ENCODE measurements at regions not wholly inside any gene's neighbourhood (a gene's known extent, or its start where the extent isn't known, plus 50 kb on each side); places are given as distances from the start of the nearest gene placed in this dataset.

DNA sequence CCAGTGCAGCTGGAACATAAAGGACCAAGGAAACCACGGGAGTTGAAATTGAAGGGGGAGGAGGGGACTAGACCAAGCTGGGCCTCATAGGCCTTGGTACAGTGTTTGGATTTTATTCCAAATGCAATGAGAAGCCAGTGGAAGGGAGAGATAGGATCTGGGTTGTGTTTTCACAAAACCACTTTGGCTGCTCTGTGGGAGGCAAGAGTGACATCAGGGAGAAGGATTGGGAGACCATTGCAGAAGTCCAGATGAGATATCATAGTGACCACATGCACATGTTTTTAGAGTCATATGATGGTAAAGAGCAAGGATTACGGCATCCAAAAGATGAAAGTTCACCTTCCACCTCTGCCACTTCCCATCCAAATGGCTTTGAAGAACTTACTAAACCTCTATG, 210.2 kb downstream of the PAX3 start:
- TF ChIP-seq GATA1 (IDR thresholded peaks at IDR 0.05; ENCODE audit: low read depth, low read length), result no peak
- no peak for TF ChIP-seq POLR2A (IDR thresholded peaks at IDR 0.05; ENCODE audit: low read length)
- no peak for DNase-seq

DNA sequence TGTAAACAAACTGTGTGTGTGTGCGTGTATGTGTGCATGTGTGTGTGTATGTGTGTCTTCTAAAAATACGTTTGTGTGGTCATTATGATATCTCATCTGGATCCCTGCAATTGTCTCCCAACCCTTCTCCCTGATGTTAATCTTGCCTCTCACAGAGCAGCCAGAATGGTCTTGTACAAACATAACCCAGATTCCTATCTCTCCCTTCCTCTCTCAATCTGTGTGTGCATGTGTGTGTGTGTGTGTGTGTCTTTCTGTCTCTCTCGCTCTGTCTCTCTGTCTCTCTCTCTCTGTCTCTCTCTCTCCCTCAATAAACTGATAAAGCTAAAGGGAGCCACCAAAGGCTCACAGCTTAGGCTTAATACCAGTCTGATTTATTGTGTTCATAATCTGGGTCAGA, 210.8 kb downstream of the PAX3 start:
- TF ChIP-seq POLR2A (IDR thresholded peaks at IDR 0.05; ENCODE audit: low read length), result no peak
- TF ChIP-seq GATA1 (IDR thresholded peaks at IDR 0.05; ENCODE audit: low read depth, low read length), result no peak
- no peak for DNase-seq

DNA sequence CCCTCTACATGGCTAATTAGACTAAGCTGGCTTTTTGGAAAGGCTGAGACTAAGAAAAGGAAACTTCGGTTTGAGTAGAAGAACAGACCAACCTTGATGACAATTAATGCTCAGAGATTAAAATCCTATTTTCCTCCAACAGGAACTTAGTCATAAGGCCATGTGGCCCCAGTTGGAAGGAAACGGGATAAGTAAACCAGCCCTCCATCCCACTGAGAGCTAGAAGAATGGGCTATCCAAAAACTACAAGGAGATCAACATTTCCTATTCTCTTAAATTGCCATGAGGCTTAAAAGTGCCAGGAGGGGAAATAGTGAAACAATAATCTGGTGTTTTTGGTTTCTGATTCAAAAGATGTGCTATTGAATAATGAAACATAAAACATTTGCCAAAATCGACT, 216.6 kb downstream of the PAX3 start:
- TF ChIP-seq POLR2A (IDR thresholded peaks at IDR 0.05; ENCODE audit: low read length), result no peak
- no peak for TF ChIP-seq GATA1 (IDR thresholded peaks at IDR 0.05; ENCODE audit: low read depth, low read length)
- DNase-seq, result no peak

DNA sequence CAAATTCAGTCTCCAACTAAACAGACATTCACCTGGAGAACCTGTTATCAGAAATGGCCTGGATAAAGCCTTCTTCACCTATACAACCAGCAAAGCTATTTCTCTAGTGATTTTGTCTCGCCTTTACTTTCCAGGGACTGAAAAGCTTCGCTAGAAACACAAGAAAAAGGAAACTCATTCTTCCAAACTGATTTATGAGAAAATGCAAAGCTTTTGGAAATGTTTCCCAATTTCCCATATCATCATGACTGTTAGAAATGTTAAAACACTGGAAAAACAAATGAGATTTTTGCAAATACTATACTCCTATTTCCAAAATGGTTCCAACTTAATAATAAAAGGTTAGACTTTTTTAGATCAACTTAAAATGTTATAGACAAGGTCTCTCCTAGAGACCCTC, 218.7 kb downstream of the PAX3 start:
- no peak for TF ChIP-seq POLR2A (IDR thresholded peaks at IDR 0.05; ENCODE audit: low read length)
- no peak for TF ChIP-seq GATA1 (IDR thresholded peaks at IDR 0.05; ENCODE audit: low read depth, low read length)

DNA sequence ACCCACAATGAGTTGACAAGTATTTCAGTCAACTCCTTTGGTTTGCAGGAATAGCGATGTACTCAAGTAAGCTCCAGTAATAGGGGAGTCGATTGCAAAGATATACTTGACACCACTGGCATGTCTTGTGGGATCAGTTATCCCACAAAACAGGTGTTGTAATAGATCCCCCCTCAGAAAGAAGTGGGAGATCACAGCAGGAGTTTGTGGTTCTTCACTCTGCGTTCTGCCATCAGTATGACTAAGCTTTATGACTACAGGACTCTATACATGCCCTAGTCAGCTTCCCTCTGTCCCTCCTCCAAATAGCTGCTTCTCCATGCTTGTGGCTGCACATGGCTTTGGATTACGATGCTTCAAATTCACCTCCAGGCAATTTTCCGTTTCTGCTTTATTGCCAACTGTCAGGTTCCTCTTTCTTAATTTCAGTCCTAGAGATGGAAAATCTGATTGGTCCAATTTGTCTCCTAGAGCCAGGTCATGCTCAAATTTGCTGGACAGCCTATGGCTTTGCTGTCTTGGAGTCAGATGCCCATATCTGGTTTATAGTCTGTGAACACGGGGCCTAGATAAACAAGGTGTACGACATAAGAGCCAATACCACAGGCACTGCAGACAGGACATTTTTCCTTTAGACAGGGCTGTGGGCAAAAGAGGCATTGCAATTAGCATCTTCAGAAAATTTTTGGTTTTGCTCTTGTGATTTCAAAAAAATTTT, 221.7 kb downstream of the PAX3 start:
- TF ChIP-seq GATA1 (IDR thresholded peaks at IDR 0.05; ENCODE audit: low read depth, low read length) (no peak), POLR2A (IDR thresholded peaks at IDR 0.05; ENCODE audit: low read length) (no peak)

More for the DNA sequence above, 218.7 kb downstream of the PAX3 start:
- DNase-seq, result no peak

DNA sequence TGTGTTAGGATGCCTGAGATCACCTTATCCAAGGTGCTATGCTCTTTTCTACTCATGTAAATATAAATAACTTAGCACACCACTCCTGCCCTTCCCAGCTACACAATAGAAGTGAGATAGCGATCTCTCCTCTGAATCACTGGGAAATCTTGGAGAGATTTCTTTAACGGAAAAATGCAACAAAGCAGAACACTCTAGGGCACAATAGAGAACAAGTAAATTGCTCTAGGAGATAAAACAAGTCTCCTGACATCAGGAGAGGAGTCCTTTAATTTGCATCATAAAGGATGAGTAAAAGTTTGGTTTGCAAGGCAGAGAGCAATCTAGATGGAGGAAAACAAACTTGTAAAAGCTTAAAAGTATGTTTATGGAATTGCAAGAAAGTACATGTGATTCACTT, 224.1 kb downstream of the PAX3 start:
- no peak for TF ChIP-seq GATA1 (IDR thresholded peaks at IDR 0.05; ENCODE audit: low read depth, low read length)
- no peak for TF ChIP-seq POLR2A (IDR thresholded peaks at IDR 0.05; ENCODE audit: low read length)
- no peak for DNase-seq

More for the DNA sequence above, 221.7 kb downstream of the PAX3 start:
- DNase-seq, result no peak

DNA sequence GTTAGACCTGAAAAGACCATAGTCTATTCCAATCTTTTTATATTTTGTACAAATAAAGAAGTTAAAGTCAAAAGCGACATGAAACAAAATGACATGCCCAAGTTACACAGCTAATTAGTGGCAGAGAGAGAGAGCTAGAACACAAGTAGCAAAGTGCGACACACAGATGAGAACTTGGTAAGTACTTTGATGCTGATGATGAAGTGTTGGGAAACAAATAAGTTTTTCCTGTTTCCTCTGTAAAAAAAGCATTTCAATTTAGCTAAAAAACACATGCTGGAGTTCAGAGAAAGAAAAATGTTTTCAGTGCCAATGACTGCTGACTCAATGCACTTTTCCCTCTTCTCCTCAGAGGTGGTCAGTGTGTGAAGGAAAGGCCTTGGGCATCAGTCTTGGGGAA, 226.9 kb downstream of the PAX3 start:
- TF ChIP-seq GATA1 (IDR thresholded peaks at IDR 0.05; ENCODE audit: low read depth, low read length) (no peak), POLR2A (IDR thresholded peaks at IDR 0.05; ENCODE audit: low read length) (no peak)

DNA sequence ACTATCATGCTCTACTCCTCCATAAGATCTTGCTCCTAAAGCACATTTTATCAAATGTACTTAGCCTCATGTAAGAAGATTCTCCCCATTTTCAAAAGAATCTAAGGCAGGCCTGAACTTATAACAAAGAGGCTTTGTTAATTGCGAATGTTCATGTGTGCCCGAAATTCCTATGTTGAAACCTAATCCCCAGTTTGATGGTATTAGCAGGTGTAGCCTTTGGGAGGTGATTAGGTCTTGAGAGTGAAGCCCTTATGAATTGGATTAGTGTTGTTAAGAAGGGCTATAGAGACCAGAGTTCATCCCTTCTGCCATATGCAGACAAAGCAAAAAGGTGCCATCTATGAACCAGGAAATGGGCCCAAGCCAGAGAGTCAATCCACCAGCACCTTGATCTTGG, 234.5 kb downstream of the PAX3 start:
- no peak for DNase-seq
- TF ChIP-seq POLR2A (IDR thresholded peaks at IDR 0.05; ENCODE audit: low read length) (no peak), GATA1 (IDR thresholded peaks at IDR 0.05; ENCODE audit: low read depth, low read length) (no peak)

More for the DNA sequence above, 226.9 kb downstream of the PAX3 start:
- no peak for DNase-seq

DNA sequence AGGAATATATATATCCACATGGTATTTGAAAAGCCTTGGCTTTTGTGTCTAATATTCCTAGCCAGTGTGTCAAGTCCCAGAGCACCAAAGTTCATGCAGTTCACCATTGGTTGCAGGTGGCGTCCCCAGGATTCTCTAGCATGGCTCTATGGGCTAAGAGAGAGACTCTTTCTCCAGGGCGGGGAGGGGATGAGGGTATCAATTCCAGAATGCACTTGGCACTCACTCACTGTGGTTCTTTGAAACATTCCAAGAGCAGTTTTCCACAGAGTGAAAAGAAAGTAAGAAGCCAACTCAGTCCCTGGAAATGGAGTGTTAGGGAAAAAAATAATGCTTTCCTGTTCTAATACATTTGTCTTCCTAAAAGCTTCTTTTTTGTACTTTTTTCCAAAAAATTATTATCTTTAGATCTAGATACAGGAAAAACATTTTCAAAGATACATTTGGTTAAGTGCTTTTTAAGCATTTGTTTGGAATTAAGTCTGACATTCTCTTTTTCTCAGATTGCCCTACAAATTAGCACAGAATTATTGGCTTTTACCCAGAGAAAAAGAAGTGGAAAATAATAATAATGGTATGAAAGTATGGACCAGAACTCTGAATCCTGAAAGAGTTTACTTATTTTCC, 239.9 kb downstream of the PAX3 start:
- TF ChIP-seq POLR2A (IDR thresholded peaks at IDR 0.05; ENCODE audit: low read length) (no peak), GATA1 (IDR thresholded peaks at IDR 0.05; ENCODE audit: low read depth, low read length) (no peak)
- no peak for DNase-seq

DNA sequence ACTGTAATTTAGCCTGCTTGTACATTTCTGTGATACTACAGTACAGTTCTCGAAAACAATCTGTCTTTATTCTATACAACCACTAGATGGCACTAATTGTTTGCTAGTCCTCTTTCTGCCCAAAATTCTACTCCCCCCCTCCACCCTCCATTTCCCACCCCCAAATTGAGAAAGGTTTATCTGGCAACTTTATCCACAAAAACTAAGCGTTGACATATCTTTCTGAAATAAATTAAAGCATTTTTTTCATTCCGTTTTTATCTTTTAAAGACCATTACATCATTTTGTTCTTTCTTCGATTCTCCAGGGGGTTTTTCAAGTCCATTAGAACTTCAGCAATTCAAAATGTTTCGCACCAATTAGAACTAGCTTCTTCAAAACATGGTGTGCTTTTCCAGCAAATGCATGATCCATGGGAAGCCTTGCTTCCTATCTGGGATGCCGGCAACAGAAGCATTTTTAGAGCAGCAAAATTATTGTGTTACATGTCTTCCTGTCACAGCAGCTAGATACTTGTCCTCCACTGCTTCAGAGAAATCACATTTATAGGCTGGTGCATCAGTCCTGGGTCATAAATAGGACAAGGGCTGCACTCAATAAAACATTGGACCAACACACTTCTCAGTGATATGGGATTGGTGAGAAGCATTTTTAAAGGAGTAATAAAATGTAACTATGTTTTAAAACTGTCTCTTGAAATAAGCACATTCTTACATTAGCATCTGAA, 241.3 kb downstream of the PAX3 start:
- peak in 1 of 2 experiments; percentile 11 for DNase-seq

DNA sequence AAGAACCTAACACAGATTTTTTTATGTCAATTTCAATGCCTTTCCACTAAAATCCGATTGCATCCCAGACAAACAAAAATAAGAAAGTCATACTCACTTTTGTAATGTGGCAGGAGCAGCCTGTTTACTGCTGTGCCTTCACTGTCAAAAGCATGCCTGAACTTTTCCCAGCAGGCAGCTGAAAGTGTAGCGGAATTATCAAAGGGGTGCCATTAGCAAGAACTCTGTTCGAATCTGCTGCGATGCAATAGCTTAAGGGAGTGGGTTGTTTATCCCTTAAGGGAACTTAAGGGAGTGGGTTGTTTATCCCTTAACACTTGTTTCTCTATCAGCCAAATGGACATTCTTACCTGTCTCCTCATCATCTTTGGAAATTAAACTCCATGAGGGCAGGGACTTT, 243.5 kb downstream of the PAX3 start:
- TF ChIP-seq GATA1 (IDR thresholded peaks at IDR 0.05; ENCODE audit: low read depth, low read length) (no peak), POLR2A (IDR thresholded peaks at IDR 0.05; ENCODE audit: low read length) (no peak)
- DNase-seq, result no peak

More for the DNA sequence above, 241.3 kb downstream of the PAX3 start:
- no peak for TF ChIP-seq GATA1 (IDR thresholded peaks at IDR 0.05; ENCODE audit: low read depth, low read length)
- TF ChIP-seq POLR2A (IDR thresholded peaks at IDR 0.05; ENCODE audit: low read length), result no peak

DNA sequence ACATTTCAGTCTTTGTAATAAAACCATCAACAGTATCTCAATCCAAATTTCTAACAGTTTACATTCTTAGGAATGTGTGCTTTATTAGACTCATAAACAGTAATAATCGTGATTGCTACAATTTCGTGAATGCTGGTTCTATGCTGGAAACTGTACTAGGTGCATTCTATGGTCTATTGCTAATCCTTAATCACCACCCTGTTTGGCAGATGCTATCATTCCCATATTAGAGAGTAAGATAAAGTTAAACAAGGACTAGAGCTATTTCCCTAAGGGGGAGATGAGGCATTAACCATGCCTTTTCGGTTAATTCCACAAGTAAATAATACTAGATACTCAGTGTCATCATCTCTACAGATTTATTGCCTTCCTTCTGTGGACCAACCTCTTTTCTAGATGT, 244.0 kb downstream of the PAX3 start:
- TF ChIP-seq POLR2A (IDR thresholded peaks at IDR 0.05; ENCODE audit: low read length) (no peak), GATA1 (IDR thresholded peaks at IDR 0.05; ENCODE audit: low read depth, low read length) (no peak)
- no peak for DNase-seq

DNA sequence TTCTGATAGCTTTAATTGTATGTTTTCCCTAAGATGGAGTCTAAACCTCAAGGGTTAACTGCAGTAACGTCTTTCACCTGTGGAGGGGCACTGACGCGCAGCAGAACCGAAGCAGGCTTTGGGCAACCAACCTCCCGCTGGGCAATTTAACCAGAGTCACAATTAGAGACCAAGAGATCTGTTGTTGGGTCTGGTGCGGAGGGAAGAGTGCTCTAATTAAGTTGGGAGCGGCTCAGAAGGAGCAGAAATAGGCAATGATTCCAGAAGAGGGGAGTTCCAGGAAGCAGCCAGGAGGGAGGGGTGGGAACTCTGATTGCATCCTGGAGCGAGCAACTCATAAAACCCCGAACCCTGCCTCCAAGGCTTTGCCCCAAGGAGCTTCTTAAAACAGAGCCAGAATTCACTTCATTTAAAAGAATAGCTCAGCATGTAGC, 245.8 kb downstream of the PAX3 start:
- no peak for DNase-seq
- TF ChIP-seq POLR2A (IDR thresholded peaks at IDR 0.05; ENCODE audit: low read length) (no peak), GATA1 (IDR thresholded peaks at IDR 0.05; ENCODE audit: low read depth, low read length) (no peak)

DNA sequence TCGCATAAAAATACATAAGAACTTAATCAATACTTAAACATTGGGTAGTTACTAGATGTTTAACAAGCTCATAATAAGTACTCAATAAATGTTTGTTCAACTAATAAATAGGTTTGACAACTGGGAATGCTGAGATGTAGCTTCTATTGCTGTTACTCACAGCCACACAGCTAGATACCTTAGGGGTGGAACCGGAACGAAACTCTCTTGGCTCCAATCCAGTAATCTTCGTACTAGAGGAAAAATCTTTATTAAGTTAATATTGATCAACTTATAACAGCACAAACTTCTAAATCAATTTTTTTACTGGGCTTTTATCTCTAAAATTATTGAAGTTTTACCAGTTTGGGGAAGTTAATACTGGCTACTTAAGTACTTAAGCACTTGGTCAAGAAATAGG, 247.8 kb downstream of the PAX3 start:
- DNase-seq, result no peak
- no peak for TF ChIP-seq GATA1 (IDR thresholded peaks at IDR 0.05; ENCODE audit: low read depth, low read length)
- no peak for TF ChIP-seq POLR2A (IDR thresholded peaks at IDR 0.05; ENCODE audit: low read length)

Measured in erythroblast (primary cell).